ENCODE measurements at regions not wholly inside any gene's neighbourhood (a gene's known extent, or its start where the extent isn't known, plus 50 kb on each side); places are given as distances from the start of the nearest gene placed in this dataset.

DNA sequence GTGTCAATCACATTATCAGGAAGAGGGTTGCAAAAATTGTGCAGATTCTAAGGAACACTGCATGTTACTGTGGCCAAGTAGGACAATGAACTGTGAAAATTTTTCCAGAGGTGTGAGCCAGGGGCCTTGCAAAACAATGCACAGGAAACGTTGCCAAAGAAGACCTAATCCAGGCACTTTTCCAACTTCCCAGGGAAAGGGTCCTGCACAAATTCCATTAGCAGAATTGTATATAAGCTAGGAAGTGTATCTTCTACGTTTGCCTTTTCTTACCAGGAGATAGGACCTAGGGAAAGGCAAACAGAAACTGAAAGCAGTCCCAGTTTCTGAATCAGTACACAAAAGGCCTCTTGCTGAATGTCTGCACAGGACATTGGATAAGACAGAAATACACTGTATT, 1888.3 kb upstream of the CELF4 start:
- TF ChIP-seq POLR2A (IDR thresholded peaks at IDR 0.05), result no peak
- TF ChIP-seq, protein P1, sequence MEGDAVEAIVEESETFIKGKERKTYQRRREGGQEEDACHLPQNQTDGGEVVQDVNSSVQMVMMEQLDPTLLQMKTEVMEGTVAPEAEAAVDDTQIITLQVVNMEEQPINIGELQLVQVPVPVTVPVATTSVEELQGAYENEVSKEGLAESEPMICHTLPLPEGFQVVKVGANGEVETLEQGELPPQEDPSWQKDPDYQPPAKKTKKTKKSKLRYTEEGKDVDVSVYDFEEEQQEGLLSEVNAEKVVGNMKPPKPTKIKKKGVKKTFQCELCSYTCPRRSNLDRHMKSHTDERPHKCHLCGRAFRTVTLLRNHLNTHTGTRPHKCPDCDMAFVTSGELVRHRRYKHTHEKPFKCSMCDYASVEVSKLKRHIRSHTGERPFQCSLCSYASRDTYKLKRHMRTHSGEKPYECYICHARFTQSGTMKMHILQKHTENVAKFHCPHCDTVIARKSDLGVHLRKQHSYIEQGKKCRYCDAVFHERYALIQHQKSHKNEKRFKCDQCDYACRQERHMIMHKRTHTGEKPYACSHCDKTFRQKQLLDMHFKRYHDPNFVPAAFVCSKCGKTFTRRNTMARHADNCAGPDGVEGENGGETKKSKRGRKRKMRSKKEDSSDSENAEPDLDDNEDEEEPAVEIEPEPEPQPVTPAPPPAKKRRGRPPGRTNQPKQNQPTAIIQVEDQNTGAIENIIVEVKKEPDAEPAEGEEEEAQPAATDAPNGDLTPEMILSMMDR (IDR thresholded peaks at IDR 0.05), result no peak

Measured in testis (tissue), 2 donors.